Suprapubic skin (tissue), 4 donors: ENCODE measurements at regions not wholly inside any gene's neighbourhood (a gene's known extent, or its start where the extent isn't known, plus 50 kb on each side); places are given as distances from the start of the nearest gene placed in this dataset.

ENCODE experiments used
- CTCF ChIP-seq, 2 donors: fragments of 200-600 bp in 1 of 2; fragments of 450-650 bp in 1 of 2; sonication (generic) in 1 of 2; IDR thresholded peaks; one replicate each; pipeline ENCODE4 v1.5.1; 2016 to 2019; ENCODE audit warnings: antibody characterized with exemption in 2 of 2, mild to moderate bottlenecking in 1 of 2, moderate library complexity in 1 of 2
- EP300 ChIP-seq: sonication (generic); formaldehyde crosslinking; IDR thresholded peaks from one replicate; pipeline ENCODE4 v1.6.1; 2017; ENCODE audit warnings: antibody characterized with exemption
- POLR2A ChIP-seq, 2 donors: fragments of 450-650 bp; IDR thresholded peaks; one replicate each; pipeline ENCODE4 v1.6.1; 2017; ENCODE audit warnings: antibody characterized with exemption in 2 of 2, mild to moderate bottlenecking in 2 of 2, moderate library complexity in 2 of 2
- POLR2AphosphoS5 ChIP-seq, 3 donors: sonication (generic); formaldehyde crosslinking; IDR thresholded peaks; one replicate each; pipeline ENCODE4 v1.6.1; 2017; ENCODE audit warnings: antibody characterized with exemption in 3 of 3

GRCh38 chr3:186469525-186469924 is 74.7 kb downstream of the CRYGS start:
- TF ChIP-seq POLR2AphosphoS5 (IDR thresholded peaks at IDR 0.05) (no peak), CTCF (IDR thresholded peaks at IDR 0.05) (no peak), POLR2A (IDR thresholded peaks at IDR 0.05) (no peak), EP300 (no peak)
